ENCODE measurements at regions not wholly inside any gene's neighbourhood (a gene's known extent, or its start where the extent isn't known, plus 50 kb on each side); places are given as distances from the start of the nearest gene placed in this dataset.

DNA sequence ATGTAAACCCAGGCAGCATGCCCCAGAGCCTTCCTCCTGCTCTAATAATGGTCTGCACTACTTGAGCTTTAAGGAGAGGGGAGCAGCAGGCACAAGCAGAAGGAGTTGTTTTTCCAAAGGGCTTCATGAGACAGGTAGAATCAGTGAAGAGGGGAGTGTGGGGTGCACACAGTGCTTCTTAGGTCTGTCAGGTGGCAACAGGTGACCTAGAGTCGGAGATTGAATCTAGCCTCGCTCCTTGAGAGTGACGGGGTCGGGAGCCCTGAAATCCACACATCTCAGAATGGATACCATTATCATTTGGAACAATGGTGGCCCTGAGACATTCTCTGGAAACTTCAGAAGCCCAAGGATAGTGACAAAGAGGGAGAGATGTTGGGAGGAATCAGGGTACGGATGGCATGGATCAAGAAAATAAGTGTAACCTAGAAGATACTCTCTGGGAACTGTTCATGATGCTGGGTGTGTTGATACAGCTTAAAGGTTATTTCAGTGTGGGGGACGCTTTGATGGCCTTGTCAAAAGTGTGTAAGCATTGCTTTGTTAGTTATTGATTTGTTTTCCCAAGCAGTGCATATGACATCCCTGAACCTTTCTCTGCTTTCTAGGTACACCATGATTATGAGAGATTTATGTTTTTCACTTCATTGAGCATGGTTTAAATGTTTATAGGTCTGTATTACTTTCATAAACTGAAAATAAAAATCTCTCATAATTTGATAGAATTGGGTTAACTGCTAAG is 77.8 kb upstream of the L3MBTL3 start:
- TF ChIP-seq, protein P1, sequence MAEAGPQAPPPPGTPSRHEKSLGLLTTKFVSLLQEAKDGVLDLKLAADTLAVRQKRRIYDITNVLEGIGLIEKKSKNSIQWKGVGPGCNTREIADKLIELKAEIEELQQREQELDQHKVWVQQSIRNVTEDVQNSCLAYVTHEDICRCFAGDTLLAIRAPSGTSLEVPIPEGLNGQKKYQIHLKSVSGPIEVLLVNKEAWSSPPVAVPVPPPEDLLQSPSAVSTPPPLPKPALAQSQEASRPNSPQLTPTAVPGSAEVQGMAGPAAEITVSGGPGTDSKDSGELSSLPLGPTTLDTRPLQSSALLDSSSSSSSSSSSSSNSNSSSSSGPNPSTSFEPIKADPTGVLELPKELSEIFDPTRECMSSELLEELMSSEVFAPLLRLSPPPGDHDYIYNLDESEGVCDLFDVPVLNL (CRISPR knock-in tag; IDR thresholded peaks at IDR 0.05; ENCODE audit: borderline replicate concordance, low read depth), result no peak
- TF ChIP-seq RORB (CRISPR knock-in tag; IDR thresholded peaks at IDR 0.05) (no peak), ATF1 (CRISPR knock-in tag; IDR thresholded peaks at IDR 0.05) (no peak), JUN (CRISPR knock-in tag; IDR thresholded peaks at IDR 0.05) (no peak)
- TF ChIP-seq, protein P2, sequence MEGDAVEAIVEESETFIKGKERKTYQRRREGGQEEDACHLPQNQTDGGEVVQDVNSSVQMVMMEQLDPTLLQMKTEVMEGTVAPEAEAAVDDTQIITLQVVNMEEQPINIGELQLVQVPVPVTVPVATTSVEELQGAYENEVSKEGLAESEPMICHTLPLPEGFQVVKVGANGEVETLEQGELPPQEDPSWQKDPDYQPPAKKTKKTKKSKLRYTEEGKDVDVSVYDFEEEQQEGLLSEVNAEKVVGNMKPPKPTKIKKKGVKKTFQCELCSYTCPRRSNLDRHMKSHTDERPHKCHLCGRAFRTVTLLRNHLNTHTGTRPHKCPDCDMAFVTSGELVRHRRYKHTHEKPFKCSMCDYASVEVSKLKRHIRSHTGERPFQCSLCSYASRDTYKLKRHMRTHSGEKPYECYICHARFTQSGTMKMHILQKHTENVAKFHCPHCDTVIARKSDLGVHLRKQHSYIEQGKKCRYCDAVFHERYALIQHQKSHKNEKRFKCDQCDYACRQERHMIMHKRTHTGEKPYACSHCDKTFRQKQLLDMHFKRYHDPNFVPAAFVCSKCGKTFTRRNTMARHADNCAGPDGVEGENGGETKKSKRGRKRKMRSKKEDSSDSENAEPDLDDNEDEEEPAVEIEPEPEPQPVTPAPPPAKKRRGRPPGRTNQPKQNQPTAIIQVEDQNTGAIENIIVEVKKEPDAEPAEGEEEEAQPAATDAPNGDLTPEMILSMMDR (IDR thresholded peaks at IDR 0.05), result no peak
- TF ChIP-seq, protein P3, sequence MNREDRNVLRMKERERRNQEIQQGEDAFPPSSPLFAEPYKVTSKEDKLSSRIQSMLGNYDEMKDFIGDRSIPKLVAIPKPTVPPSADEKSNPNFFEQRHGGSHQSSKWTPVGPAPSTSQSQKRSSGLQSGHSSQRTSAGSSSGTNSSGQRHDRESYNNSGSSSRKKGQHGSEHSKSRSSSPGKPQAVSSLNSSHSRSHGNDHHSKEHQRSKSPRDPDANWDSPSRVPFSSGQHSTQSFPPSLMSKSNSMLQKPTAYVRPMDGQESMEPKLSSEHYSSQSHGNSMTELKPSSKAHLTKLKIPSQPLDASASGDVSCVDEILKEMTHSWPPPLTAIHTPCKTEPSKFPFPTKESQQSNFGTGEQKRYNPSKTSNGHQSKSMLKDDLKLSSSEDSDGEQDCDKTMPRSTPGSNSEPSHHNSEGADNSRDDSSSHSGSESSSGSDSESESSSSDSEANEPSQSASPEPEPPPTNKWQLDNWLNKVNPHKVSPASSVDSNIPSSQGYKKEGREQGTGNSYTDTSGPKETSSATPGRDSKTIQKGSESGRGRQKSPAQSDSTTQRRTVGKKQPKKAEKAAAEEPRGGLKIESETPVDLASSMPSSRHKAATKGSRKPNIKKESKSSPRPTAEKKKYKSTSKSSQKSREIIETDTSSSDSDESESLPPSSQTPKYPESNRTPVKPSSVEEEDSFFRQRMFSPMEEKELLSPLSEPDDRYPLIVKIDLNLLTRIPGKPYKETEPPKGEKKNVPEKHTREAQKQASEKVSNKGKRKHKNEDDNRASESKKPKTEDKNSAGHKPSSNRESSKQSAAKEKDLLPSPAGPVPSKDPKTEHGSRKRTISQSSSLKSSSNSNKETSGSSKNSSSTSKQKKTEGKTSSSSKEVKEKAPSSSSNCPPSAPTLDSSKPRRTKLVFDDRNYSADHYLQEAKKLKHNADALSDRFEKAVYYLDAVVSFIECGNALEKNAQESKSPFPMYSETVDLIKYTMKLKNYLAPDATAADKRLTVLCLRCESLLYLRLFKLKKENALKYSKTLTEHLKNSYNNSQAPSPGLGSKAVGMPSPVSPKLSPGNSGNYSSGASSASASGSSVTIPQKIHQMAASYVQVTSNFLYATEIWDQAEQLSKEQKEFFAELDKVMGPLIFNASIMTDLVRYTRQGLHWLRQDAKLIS (CRISPR knock-in tag; IDR thresholded peaks at IDR 0.05; ENCODE audit: borderline replicate concordance), result no peak
- TF ChIP-seq, protein P4, sequence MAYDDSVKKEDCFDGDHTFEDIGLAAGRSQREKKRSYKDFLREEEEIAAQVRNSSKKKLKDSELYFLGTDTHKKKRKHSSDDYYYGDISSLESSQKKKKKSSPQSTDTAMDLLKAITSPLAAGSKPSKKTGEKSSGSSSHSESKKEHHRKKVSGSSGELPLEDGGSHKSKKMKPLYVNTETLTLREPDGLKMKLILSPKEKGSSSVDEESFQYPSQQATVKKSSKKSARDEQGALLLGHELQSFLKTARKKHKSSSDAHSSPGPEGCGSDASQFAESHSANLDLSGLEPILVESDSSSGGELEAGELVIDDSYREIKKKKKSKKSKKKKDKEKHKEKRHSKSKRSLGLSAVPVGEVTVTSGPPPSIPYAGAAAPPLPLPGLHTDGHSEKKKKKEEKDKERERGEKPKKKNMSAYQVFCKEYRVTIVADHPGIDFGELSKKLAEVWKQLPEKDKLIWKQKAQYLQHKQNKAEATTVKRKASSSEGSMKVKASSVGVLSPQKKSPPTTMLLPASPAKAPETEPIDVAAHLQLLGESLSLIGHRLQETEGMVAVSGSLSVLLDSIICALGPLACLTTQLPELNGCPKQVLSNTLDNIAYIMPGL (CRISPR knock-in tag; IDR thresholded peaks at IDR 0.05), result no peak

Data from WTC11 (cell line).